H1 (cell line): ENCODE measurements at regions not wholly inside any gene's neighbourhood (a gene's known extent, or its start where the extent isn't known, plus 50 kb on each side); places are given as distances from the start of the nearest gene placed in this dataset.

Experiments used
- BCL11A ChIP-seq, 2 experiments: IDR thresholded peaks; one replicate each; pipeline ENCODE4 v1.6.1; 2011; ENCODE audit warnings: low read depth in 2 of 2, low read length in 2 of 2, mild to moderate bottlenecking in 2 of 2
- CHD7 ChIP-seq: fragments of 300-600 bp; sonication (generic); IDR thresholded peaks from 2 replicates; pipeline ENCODE4 v1.7.1; 2012; ENCODE audit warnings: low read length, moderate library complexity, mild to moderate bottlenecking, inconsistent platforms; ENCODE audit not compliant: insufficient replicate concordance
- GABPA ChIP-seq: IDR thresholded peaks from 2 replicates; pipeline ENCODE4 v1.6.1; 2011; ENCODE audit warnings: mild to moderate bottlenecking, low read length, moderate library complexity, borderline replicate concordance; ENCODE audit not compliant: insufficient read depth
- JUND ChIP-seq: IDR thresholded peaks from 2 replicates; pipeline ENCODE4 v1.6.1; 2011; ENCODE audit warnings: mild to moderate bottlenecking, improper control_type of control experiment, low read length
- RAD21 ChIP-seq, 2 experiments: IDR thresholded peaks in 1 of 2; conservative IDR thresholded peaks in 1 of 2; 2 replicates each; pipeline ENCODE4 v1.6.1; 2011; ENCODE audit warnings: low read depth in 2 of 2, low read length in 2 of 2, improper control_type of control experiment in 1 of 2, inconsistent platforms in 1 of 2, mild to moderate bottlenecking in 1 of 2, moderate library complexity in 1 of 2
- RBBP5 ChIP-seq: IDR thresholded peaks from 2 replicates; pipeline ENCODE4 v1.7.1; 2012; ENCODE audit warnings: low read depth, mild to moderate bottlenecking, inconsistent platforms, low read length, moderate library complexity, borderline replicate concordance
- RNF2 ChIP-seq: fragments of 200-900, 300-1000 bp; sonication (generic); IDR thresholded peaks from 2 replicates; pipeline ENCODE4 v1.7.1; 2016; ENCODE audit warnings: borderline replicate concordance, low read depth, mild to moderate bottlenecking, antibody characterized with exemption, low read length; ENCODE audit not compliant: poor library complexity, severe bottlenecking; ENCODE audit errors: missing control alignments
- SIRT6 ChIP-seq: IDR thresholded peaks from one replicate; pipeline ENCODE4 v1.7.1; 2012; ENCODE audit warnings: low read length, inconsistent platforms
- TAF7 ChIP-seq: optimal IDR thresholded peaks from 2 replicates; pipeline ENCODE3; 2011; ENCODE audit warnings: low read depth, mild to moderate bottlenecking, inconsistent platforms, low read length, moderate library complexity, borderline replicate concordance
- YY1 ChIP-seq: IDR thresholded peaks from 2 replicates; pipeline ENCODE4 v1.6.1; 2011; ENCODE audit warnings: low read depth, mild to moderate bottlenecking, low read length
- ZNF274 ChIP-seq: IDR thresholded peaks from 2 replicates; pipeline ENCODE4 v1.7.0; 2012; ENCODE audit warnings: low read length, borderline replicate concordance; ENCODE audit errors: extremely low read depth

DNA sequence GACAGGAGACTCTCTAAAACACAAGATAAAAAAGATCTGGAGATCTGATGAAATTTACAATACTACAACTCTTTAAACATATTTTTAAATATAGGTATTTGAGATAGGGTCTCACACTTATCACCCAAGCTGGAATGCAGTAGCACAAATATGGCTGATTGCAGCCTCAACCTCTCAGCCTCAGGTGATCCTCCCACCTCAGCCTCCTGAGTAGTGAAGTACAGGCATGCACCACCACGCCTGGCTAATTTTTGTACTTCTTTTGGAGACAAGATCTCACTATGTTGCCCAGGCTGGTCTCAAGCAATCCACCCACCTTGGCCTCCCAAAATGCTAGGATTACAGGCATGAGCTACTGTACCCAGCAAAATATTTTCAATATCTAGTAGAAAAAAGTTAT lies 170.0 kb upstream of the NR5A2 start (continued):
- TF ChIP-seq CHD7 = no peak
- no peak for TF ChIP-seq YY1
- TF ChIP-seq JUND = no peak
- TF ChIP-seq RAD21 (IDR thresholded peaks at IDR 0.05 in 1 of 2, conservative IDR thresholded peaks at IDR 0.05 in 1 of 2; ENCODE audit: low read depth in 2 of 2, low read length in 2 of 2) = no peak
- no peak for TF ChIP-seq SIRT6
- no peak for TF ChIP-seq RNF2
- TF ChIP-seq RBBP5 = no peak
- no peak for TF ChIP-seq GABPA
- no peak for TF ChIP-seq TAF7
- no peak for TF ChIP-seq ZNF274
- no peak for TF ChIP-seq BCL11A (IDR thresholded peaks at IDR 0.05; ENCODE audit: low read depth in 2 of 2, low read length in 2 of 2)
